Activated T-helper 2 cell treated with anti-CD3 and anti-CD28 coated beads, Interferon-gamma antibody, Interleukin-2, Interleukin-4, amounts not matched to agents 10 μg/mL and 5 μg/mL and 100 μg/mL, durations not matched to agents 14 hours and 24 hours and 36 hours (primary cell): ENCODE measurements at regions not wholly inside any gene's neighbourhood (a gene's known extent, or its start where the extent isn't known, plus 50 kb on each side); places are given as distances from the start of the nearest gene placed in this dataset.

Source experiments
- DNase-seq: peaks from one replicate; pipeline ENCODE4 v3.0.0; 2021; ENCODE audit warnings: low spot score
- H3K27ac Mint-ChIP-seq: one replicate; pipeline ENCODE4 v1.8.0; 2021; ENCODE audit warnings: mixed read lengths
- H3K27me3 Mint-ChIP-seq: one replicate; pipeline ENCODE4 v1.8.0; 2021; ENCODE audit warnings: low read depth, mixed read lengths
- H3K36me3 Mint-ChIP-seq: one replicate; pipeline ENCODE4 v1.8.0; 2021; ENCODE audit warnings: low read depth, mixed read lengths
- H3K4me1 Mint-ChIP-seq: one replicate; pipeline ENCODE4 v1.8.0; 2021; ENCODE audit warnings: low read depth, mixed read lengths
- H3K4me3 Mint-ChIP-seq: one replicate; pipeline ENCODE4 v1.8.0; 2021; ENCODE audit warnings: low read depth, mild to moderate bottlenecking, moderate library complexity, mixed read lengths
- H3K9me3 Mint-ChIP-seq: one replicate; pipeline ENCODE4 v1.8.0; 2021; ENCODE audit warnings: mixed read lengths
- intact Hi-C: fragments of 100-400 bp; cut with micrococcal nuclease; formaldehyde crosslinking; loops from one replicate; pipeline ENCODE4 v1.15.1; 2023

GRCh38 chr9:105147110-105147871 is 97.2 kb upstream of the SLC44A1 start:
- Mint-ChIP-seq H3K27me3 (peaks cover 8% of the 10 kb centered on the region), H3K4me3 (no peak overlapping the region), H3K27ac (no peak overlapping the region), H3K9me3 (no peaks in the 10 kb centered on the region), H3K36me3 (no peaks in the 10 kb centered on the region), H3K4me1 (no peaks in the 10 kb centered on the region)
- DNase-seq = no peak
- intact Hi-C loops = no loop called here

DNA sequence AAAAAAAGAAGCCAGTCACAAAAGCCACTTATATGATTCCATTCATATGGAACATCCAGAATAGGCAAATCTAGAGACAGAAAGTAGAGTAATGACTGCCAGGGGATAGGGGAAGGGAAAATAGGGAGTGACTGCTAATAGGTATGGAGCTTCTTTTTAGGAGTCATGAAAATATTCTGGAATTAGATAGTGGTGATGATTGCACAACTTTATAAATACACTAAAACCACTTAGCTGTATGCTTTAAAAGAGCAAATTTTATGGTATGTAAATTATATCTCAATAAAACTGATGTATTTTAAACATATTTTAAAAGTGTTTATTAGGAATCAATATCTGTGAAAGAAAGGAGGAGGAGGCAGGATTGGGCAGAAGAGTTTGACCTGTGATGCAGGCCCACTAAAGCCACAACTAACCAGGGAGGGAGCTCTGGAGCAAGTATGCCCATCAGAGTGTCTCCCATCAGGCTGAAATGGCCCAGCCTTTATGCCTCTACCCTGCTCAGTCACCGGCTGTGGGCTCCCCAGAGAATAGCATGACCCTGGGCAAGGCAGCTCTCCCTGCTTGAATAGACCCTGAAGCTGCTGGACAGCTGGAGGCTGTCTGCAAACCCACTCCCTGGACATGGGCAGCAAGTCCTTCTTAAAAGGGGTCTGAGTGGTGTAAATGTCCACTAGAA is 96.0 kb upstream of the SLC44A1 start:
- no peak for DNase-seq

DNA sequence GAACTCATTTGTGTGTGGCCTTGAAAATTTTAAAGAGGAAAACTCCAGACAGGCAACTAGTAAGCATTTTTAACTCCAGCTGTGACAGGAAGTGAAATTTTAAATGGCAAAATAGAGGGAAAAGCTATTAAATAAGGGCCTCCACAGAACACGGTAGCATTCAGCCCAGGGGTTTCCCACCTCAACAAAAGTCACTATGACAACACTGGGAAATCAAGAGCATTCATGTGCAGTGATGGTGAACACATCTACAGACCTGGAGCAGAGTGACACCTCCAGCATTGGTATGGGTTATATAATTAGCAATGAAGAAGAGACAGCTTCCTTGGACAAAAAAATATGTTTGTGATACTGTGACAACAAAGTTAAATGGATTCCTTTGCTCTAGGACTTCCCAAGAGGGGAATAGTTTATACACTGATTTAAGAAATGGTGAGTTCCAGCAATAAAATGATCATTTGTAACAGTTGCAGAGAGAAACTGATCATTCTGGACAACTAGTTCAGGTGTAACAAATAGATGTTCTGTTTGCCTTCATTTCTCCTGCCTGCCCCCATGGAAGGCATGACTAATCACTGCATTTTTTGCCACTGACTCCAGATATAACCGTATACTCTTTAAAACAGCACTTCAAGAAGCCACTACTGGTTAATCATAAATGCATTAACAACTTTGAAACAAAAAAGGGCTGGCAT is 93.3 kb upstream of the SLC44A1 start:
- Mint-ChIP-seq H3K27ac (no peak overlapping the region), H3K4me3 (no peak overlapping the region), H3K27me3 (no peaks in the 10 kb centered on the region), H3K4me1 (no peaks in the 10 kb centered on the region), H3K36me3 (no peaks in the 10 kb centered on the region), H3K9me3 (no peaks in the 10 kb centered on the region)
- DNase-seq = no peak
- intact Hi-C loops = loop anchor here (10.0 kb wide), 1 partner anchor 366 kb away; no protein-coding TSS in a partner anchor

More for the DNA sequence above, 96.0 kb upstream of the SLC44A1 start:
- intact Hi-C loops = no loop called here
- no peaks in the 10 kb centered on the region for H3K9me3 Mint-ChIP-seq
- peaks cover 5% of the 10 kb centered on the region for H3K27me3 Mint-ChIP-seq
- no peak overlapping the region for H3K27ac Mint-ChIP-seq
- H3K4me1 Mint-ChIP-seq = no peaks in the 10 kb centered on the region
- no peak overlapping the region for H3K4me3 Mint-ChIP-seq
- no peaks in the 10 kb centered on the region for H3K36me3 Mint-ChIP-seq

DNA sequence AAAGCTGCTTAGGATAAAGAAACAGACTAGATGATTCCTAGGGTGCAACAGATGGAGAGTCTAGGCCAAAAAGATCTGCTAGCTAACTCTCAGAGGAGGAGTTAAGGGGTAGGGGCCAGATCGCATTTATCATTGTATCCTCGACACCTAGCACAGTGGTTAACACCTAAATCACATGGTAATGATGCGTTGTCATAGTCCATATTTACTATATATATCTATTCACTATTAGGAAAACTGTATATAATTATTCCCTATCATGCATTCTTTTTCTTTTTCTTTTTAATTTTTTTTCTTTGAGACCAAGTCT is 92.8 kb upstream of the SLC44A1 start:
- H3K4me1 Mint-ChIP-seq = no peaks in the 10 kb centered on the region
- intact Hi-C loops = loop anchor here (10.0 kb wide), 1 partner anchor 367 kb away; no protein-coding TSS in a partner anchor
- H3K9me3 Mint-ChIP-seq = no peaks in the 10 kb centered on the region
- H3K4me3 Mint-ChIP-seq = no peak overlapping the region
- H3K27me3 Mint-ChIP-seq = no peaks in the 10 kb centered on the region
- no peaks in the 10 kb centered on the region for H3K36me3 Mint-ChIP-seq
- no peak for DNase-seq
- H3K27ac Mint-ChIP-seq = no peak overlapping the region

DNA sequence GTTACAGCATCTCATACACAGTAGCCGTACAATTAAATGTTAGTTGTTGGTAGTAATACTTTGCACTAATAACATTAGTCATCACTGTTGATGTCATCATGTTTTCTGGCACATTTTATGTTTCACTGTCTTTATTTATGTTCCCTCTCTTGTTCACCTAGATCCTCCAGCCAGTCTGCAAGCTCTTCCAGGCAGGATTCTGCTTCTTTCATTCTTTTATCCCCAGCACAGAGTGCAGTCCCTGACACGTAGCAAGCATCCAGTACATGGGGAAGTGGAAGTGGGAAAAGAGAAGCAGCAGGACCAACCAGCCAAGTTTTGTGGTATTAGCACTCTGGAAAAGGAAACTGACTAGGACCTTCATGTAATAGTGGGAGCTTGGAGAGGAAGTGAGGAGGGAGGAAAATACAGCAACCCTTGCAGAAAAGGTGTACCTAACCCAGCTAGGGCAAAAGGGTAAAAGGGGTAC is 89.7 kb upstream of the SLC44A1 start:
- H3K4me1 Mint-ChIP-seq = no peaks in the 10 kb centered on the region
- H3K9me3 Mint-ChIP-seq = no peaks in the 10 kb centered on the region
- no peak overlapping the region for H3K27ac Mint-ChIP-seq
- intact Hi-C loops = loop anchor here (5.0 to 10.0 kb wide), 2 partner anchors 227 to 370 kb away; partner anchors contain the start of gene ABCA1
- no peaks in the 10 kb centered on the region for H3K27me3 Mint-ChIP-seq
- no peak overlapping the region for H3K4me3 Mint-ChIP-seq
- no peaks in the 10 kb centered on the region for H3K36me3 Mint-ChIP-seq
- no peak for DNase-seq

DNA sequence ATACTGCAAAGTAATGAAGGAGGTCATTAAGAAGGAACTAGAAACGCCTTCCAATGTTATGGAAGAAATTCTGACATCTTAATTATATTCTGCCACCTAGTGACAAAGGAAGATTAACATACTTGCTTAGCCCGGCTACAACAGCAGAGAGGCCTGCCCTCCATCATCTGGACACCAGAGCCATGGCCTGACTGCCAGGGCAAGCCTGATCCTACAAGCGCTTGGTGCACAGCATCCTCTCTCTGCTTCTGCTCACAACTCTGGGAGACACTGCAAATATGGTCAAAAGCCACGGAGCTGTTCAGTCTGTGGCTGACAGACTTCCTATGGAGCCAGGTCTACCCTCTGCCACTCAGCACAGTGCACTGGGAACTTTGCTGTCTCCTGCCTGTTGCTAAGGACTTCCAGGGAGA is 87.3 kb upstream of the SLC44A1 start:
- H3K27ac Mint-ChIP-seq = no peak overlapping the region
- H3K9me3 Mint-ChIP-seq = no peaks in the 10 kb centered on the region
- H3K36me3 Mint-ChIP-seq = no peaks in the 10 kb centered on the region
- no peak overlapping the region for H3K4me3 Mint-ChIP-seq
- intact Hi-C loops = loop anchor here (1.0 to 10.0 kb wide), 3 partner anchors 230 to 372 kb away; partner anchors contain the start of gene ABCA1
- no peaks in the 10 kb centered on the region for H3K4me1 Mint-ChIP-seq
- no peak for DNase-seq
- H3K27me3 Mint-ChIP-seq = peaks cover 2% of the 10 kb centered on the region

DNA sequence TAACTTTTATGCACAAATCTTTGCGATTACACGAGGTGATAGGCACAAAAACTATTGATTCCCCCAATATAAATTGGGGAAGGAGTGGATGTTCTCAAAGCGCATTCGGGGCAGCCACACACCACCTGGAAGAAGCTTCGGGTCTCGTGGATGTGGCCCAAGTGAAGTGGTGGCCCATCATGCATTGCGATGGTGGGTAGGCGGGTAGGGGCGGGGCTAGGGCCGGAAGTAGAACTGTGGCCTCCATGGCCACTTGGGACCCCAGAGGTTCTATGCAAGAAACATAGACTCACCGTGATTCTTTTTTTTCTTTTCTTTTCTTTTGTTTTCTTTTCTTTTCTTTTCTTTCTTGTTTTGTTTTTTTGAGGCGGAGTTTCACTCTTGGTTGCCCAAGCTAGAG is 86.4 kb upstream of the SLC44A1 start:
- Mint-ChIP-seq H3K4me3 (no peak overlapping the region), H3K9me3 (no peaks in the 10 kb centered on the region), H3K27me3 (peaks cover 2% of the 10 kb centered on the region), H3K27ac (no peak overlapping the region), H3K4me1 (no peaks in the 10 kb centered on the region), H3K36me3 (no peaks in the 10 kb centered on the region)
- intact Hi-C loops = loop anchor here (5.0 to 10.0 kb wide), 2 partner anchors 231 to 373 kb away; partner anchors contain the start of gene ABCA1
- DNase-seq = no peak

- H3K4me3 Mint-ChIP-seq = no peak overlapping the region
- intact Hi-C loops = loop anchor here (1.0 to 10.0 kb wide), 3 partner anchors 232 to 374 kb away; partner anchors contain the start of gene ABCA1
- H3K9me3 Mint-ChIP-seq = no peaks in the 10 kb centered on the region
- peaks cover 2% of the 10 kb centered on the region for H3K27me3 Mint-ChIP-seq
- H3K36me3 Mint-ChIP-seq = no peaks in the 10 kb centered on the region
- no peaks in the 10 kb centered on the region for H3K4me1 Mint-ChIP-seq
- DNase-seq = no peak
- no peak overlapping the region for H3K27ac Mint-ChIP-seq
Observed at GRCh38 chr9:105158898-105159297, 85.6 kb upstream of the SLC44A1 start.

GRCh38 chr9:105168870-105169319 is 75.6 kb upstream of the SLC44A1 start:
- Mint-ChIP-seq H3K4me1 (no peaks in the 10 kb centered on the region), H3K27me3 (peaks cover 8% of the 10 kb centered on the region), H3K36me3 (no peaks in the 10 kb centered on the region), H3K27ac (no peak overlapping the region), H3K4me3 (no peak overlapping the region), H3K9me3 (no peaks in the 10 kb centered on the region)
- DNase-seq = no peak
- intact Hi-C loops = no loop called here

DNA sequence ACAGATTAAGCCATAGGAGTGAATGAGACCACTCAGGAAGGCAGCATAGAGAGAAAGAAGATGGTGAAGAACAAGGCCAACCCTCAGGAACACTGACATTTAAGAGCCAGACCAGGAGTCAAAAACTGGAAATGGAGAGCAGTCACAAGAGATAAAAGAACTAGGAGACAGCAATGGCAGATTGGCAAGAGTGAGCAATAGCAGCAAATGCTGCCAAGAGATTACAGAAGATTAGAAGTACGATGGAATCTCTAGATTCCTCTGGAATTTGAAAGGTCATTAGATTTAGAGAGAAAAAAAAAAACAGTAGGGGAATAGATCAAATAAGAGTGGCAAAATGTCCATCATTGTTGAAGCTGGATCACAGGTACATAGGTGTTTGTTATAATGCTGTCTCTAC is 73.4 kb upstream of the SLC44A1 start:
- Mint-ChIP-seq H3K27me3 (peaks cover 13% of the 10 kb centered on the region), H3K4me3 (no peak overlapping the region), H3K36me3 (no peaks in the 10 kb centered on the region), H3K4me1 (no peaks in the 10 kb centered on the region), H3K9me3 (no peaks in the 10 kb centered on the region), H3K27ac (no peak overlapping the region)
- intact Hi-C loops = no loop called here
- no peak for DNase-seq

DNA sequence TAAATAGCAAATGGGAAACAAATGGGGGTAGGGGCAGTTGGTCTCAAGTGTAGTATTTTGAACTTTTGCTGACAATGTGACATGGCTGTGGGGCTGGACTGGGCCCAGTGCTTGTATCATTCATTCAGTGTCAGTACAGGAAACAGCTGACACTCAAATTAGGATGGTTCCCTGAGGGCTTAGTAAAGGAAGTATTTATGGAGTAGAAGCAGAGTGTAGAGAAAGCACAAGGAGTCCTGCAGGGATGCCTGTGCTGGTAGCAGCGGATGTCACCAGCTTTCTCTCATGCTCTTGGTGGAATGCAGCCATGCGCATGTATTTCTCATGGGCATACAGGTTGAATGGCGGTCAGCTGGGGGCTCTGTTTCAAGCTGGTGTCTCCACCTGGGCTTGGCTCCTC is 72.9 kb upstream of the SLC44A1 start:
- intact Hi-C loops = no loop called here
- no peak for DNase-seq
- Mint-ChIP-seq H3K4me3 (no peak overlapping the region), H3K27me3 (peaks cover 12% of the 10 kb centered on the region), H3K9me3 (no peaks in the 10 kb centered on the region), H3K27ac (no peak overlapping the region), H3K36me3 (no peaks in the 10 kb centered on the region), H3K4me1 (no peaks in the 10 kb centered on the region)

- H3K27ac Mint-ChIP-seq = no peak overlapping the region
- no peak overlapping the region for H3K4me3 Mint-ChIP-seq
- H3K9me3 Mint-ChIP-seq = no peaks in the 10 kb centered on the region
- H3K27me3 Mint-ChIP-seq = peaks cover 7% of the 10 kb centered on the region
- intact Hi-C loops = no loop called here
- H3K36me3 Mint-ChIP-seq = no peaks in the 10 kb centered on the region
- H3K4me1 Mint-ChIP-seq = no peaks in the 10 kb centered on the region
- DNase-seq = no peak
Observed at GRCh38 chr9:105172436-105172835, 72.0 kb upstream of the SLC44A1 start.
